GM12873 (cell line): ENCODE measurements at regions not wholly inside any gene's neighbourhood (a gene's known extent, or its start where the extent isn't known, plus 50 kb on each side); places are given as distances from the start of the nearest gene placed in this dataset.

Experiments
- CTCF ChIP-seq: IDR thresholded peaks from 2 replicates; pipeline ENCODE4 v1.5.1; 2012; ENCODE audit warnings: low read depth, mild to moderate bottlenecking, moderate library complexity, low read length, control low read depth; ENCODE audit not compliant: insufficient read depth; ENCODE audit errors: missing control alignments

- TF ChIP-seq CTCF: no peak
Measured at GRCh38 chr11:80650966-80651365, 1210.1 kb upstream of the TENM4 start.

GRCh38 chr11:80649186-80649585, 1208.4 kb upstream of the TENM4 start:
- no peak for TF ChIP-seq CTCF

- TF ChIP-seq CTCF: no peak
Measured at GRCh38 chr11:80638296-80638695, 1197.5 kb upstream of the TENM4 start.

- TF ChIP-seq CTCF: no peak
Measured at GRCh38 chr11:80637571-80637970, 1196.7 kb upstream of the TENM4 start.

GRCh38 chr11:80636999-80637398, 1196.2 kb upstream of the TENM4 start:
- no peak for TF ChIP-seq CTCF

- no peak for TF ChIP-seq CTCF
Measured at GRCh38 chr11:80635178-80635577, 1194.3 kb upstream of the TENM4 start.

GRCh38 chr11:80632691-80633090, 1191.9 kb upstream of the TENM4 start:
- no peak for TF ChIP-seq CTCF

- no peak for TF ChIP-seq CTCF
Measured at GRCh38 chr11:80632156-80632555, 1191.3 kb upstream of the TENM4 start.
